Activated CD4-positive, alpha-beta memory T cell treated with anti-CD3 and anti-CD28 coated beads for 36 hours (primary cell): ENCODE measurements at regions not wholly inside any gene's neighbourhood (a gene's known extent, or its start where the extent isn't known, plus 50 kb on each side); places are given as distances from the start of the nearest gene placed in this dataset.

Experiments used
- CTCF ChIA-PET: fragments of 350-600 bp; sonication (Branson Sonifier 250); formaldehyde crosslinking; loops from one replicate; lab custom pipeline; 2021; ENCODE audit warnings: antibody characterized with exemption, inconsistent platforms; lab: Charles Lee
- POLR2A ChIA-PET: fragments of 350-600 bp; sonication (Branson Sonifier 250); formaldehyde crosslinking; loops from one replicate; lab custom pipeline; 2021; ENCODE audit warnings: antibody characterized with exemption; lab: Charles Lee
- DNase-seq: peaks from one replicate; pipeline ENCODE4 v3.0.0-alpha.2; 2020
- H3K27ac Mint-ChIP-seq: one replicate; pipeline ENCODE4 v1.8.0; 2021; ENCODE audit warnings: mixed read lengths
- H3K27me3 Mint-ChIP-seq: one replicate; pipeline ENCODE4 v1.8.0; 2021; ENCODE audit warnings: mixed read lengths
- H3K36me3 Mint-ChIP-seq: one replicate; pipeline ENCODE4 v1.8.0; 2021; ENCODE audit warnings: mixed read lengths
- H3K4me1 Mint-ChIP-seq: one replicate; pipeline ENCODE4 v1.8.0; 2021; ENCODE audit warnings: low read depth, mixed read lengths
- H3K4me3 Mint-ChIP-seq: one replicate; pipeline ENCODE4 v1.8.0; 2021; ENCODE audit warnings: mild to moderate bottlenecking, mixed read lengths
- H3K9me3 Mint-ChIP-seq: one replicate; pipeline ENCODE4 v1.8.0; 2021; ENCODE audit warnings: mixed read lengths
- intact Hi-C: fragments of 100-400 bp; cut with micrococcal nuclease; formaldehyde crosslinking; loops from one replicate; pipeline ENCODE4 v1.15.1; 2023

DNA sequence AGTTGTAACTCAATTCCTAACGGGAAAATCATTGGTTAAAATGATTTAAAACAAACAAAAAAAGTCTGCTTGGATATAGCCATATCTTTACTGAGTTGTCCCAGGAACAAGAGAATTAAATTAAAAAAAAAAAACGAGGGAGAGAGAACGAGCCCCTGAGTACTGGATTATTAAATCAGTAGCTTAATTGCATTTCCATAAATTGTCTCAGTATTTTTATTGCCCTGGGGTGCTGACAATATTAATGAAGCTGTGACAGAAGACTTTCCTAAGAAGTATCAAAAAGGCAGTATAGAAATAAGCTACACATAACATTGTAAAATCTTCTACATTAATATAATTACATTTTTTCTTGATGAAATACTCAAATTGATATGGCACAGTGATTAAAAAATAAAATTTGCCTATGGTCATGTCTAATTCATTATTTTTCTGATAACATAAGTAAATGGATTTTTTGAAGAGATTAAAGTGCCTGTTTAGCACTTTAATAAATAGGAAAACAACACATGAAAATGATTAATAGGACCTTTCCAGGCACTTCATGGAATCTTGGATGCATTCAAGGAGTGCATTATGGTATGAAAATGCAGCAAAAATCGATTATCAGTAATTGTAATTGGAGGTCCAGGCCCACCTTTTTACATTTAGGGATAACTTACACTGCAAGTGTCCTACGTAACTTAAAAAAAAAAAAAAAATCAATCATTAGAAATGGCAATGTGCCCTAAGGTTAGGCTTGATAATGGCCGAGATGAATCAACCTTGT is 2233.4 kb downstream of the ARAP2 start:
- Mint-ChIP-seq H3K9me3 (peaks cover 2% of the 10 kb centered on the region), H3K27ac (no peak overlapping the region), H3K4me1 (no peaks in the 10 kb centered on the region), H3K27me3 (no peaks in the 10 kb centered on the region), H3K36me3 (no peaks in the 10 kb centered on the region), H3K4me3 (no peak overlapping the region)
- ChIA-PET POLR2A (no interaction called here), CTCF (no interaction called here)
- intact Hi-C loops = no loop called here
- DNase-seq = no peak

DNA sequence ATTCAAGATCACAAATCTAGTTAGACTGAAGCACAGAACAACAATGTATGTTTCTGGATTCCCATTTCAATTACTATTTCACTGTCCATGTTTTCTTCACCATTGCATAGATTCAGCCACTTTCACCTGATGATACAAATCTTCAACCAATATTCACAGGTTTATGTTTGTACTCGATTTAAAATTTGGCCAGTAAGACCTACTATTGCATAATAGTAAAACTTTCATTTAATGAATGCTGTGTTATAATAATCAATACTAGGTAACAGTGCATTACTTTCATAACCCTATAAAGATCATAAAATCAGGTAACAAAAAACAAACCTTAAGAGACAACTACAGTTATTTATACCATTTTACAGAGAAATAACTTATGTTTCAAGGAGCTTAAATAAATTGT is 2209.1 kb downstream of the ARAP2 start:
- H3K36me3 Mint-ChIP-seq = no peaks in the 10 kb centered on the region
- ChIA-PET CTCF (no interaction called here), POLR2A (no interaction called here)
- H3K27ac Mint-ChIP-seq = no peak overlapping the region
- intact Hi-C loops = no loop called here
- no peaks in the 10 kb centered on the region for H3K27me3 Mint-ChIP-seq
- H3K4me3 Mint-ChIP-seq = no peak overlapping the region
- peaks cover 7% of the 10 kb centered on the region for H3K9me3 Mint-ChIP-seq
- DNase-seq = no peak
- no peaks in the 10 kb centered on the region for H3K4me1 Mint-ChIP-seq

DNA sequence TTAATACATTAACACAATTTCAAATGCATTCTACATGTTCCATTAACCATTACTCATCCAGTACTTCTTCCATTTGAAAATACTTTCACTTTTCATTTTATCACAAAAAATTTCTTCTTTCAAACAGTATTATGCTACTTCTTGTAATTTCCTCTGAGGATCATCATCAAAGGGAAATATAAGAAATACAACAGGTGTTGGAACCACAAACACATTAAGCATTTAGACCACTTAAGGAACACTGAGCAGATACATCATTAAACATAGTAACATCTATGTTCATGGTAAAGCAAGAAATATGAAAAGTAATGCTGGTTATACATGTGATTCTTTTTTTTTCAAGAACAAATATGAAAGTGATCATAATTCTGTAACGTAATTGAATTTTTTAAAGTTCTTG is 2207.0 kb downstream of the ARAP2 start:
- Mint-ChIP-seq H3K9me3 (peaks cover 7% of the 10 kb centered on the region), H3K36me3 (no peaks in the 10 kb centered on the region), H3K27ac (no peak overlapping the region), H3K4me3 (no peak overlapping the region), H3K27me3 (no peaks in the 10 kb centered on the region), H3K4me1 (no peaks in the 10 kb centered on the region)
- ChIA-PET POLR2A (no interaction called here), CTCF (no interaction called here)
- intact Hi-C loops = no loop called here
- no peak for DNase-seq

GRCh38 chr4:34039766-34040165 is 2204.5 kb downstream of the ARAP2 start:
- Mint-ChIP-seq H3K27ac (no peak overlapping the region), H3K4me3 (no peak overlapping the region), H3K27me3 (no peaks in the 10 kb centered on the region), H3K36me3 (no peaks in the 10 kb centered on the region), H3K9me3 (peaks cover 5% of the 10 kb centered on the region), H3K4me1 (no peaks in the 10 kb centered on the region)
- intact Hi-C loops = no loop called here
- POLR2A ChIA-PET = no interaction called here
- CTCF ChIA-PET = no interaction called here
- DNase-seq = no peak

GRCh38 chr4:34043131-34043530 is 2201.2 kb downstream of the ARAP2 start:
- H3K27me3 Mint-ChIP-seq = no peaks in the 10 kb centered on the region
- ChIA-PET POLR2A (no interaction called here), CTCF (no interaction called here)
- peaks cover 5% of the 10 kb centered on the region for H3K9me3 Mint-ChIP-seq
- DNase-seq = no peak
- intact Hi-C loops = no loop called here
- H3K4me1 Mint-ChIP-seq = no peaks in the 10 kb centered on the region
- H3K4me3 Mint-ChIP-seq = no peak overlapping the region
- no peaks in the 10 kb centered on the region for H3K36me3 Mint-ChIP-seq
- no peak overlapping the region for H3K27ac Mint-ChIP-seq

DNA sequence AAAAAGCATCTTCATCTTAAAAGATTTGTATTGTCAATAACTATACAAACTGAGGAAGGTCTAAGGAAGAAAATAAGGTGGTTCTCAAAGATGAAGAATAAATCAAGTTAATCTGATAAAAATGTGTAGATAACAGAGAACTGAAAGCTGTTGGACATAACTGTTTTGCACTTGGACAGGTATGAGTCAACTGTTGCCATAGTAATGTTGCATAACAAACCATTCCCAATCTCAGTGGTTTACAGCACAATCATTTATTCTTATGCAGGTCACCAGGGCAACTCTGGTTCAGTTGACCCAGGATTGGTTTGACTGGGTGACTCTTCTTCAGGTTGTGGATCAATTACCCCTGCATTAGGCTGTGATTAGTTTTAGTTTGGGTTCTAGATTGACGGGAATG is 2197.7 kb downstream of the ARAP2 start:
- H3K27ac Mint-ChIP-seq = no peak overlapping the region
- H3K36me3 Mint-ChIP-seq = no peaks in the 10 kb centered on the region
- ChIA-PET POLR2A (no interaction called here), CTCF (no interaction called here)
- H3K4me3 Mint-ChIP-seq = no peak overlapping the region
- intact Hi-C loops = no loop called here
- no peaks in the 10 kb centered on the region for H3K4me1 Mint-ChIP-seq
- H3K27me3 Mint-ChIP-seq = no peaks in the 10 kb centered on the region
- no peak for DNase-seq
- H3K9me3 Mint-ChIP-seq = peaks cover 2% of the 10 kb centered on the region

DNA sequence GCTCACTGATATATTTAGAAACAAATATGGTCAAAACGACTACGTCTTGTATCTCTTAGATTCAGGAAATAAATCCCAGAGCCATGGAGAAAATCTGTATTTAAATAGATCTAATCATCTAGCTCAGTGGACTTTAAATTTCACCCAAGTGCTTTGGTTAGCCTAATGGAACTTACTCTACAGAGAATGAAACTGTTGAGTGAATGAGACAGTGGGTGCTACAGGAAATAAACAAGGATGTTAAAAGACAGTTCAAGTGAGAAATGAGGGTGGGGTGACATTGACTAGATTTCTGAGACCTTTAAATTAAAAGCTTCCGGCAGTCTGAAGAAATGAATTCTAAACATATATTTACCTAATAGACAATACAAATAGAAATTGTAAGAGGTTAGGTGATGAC is 2197.0 kb downstream of the ARAP2 start:
- H3K36me3 Mint-ChIP-seq = no peaks in the 10 kb centered on the region
- H3K27me3 Mint-ChIP-seq = no peaks in the 10 kb centered on the region
- intact Hi-C loops = no loop called here
- no peaks in the 10 kb centered on the region for H3K4me1 Mint-ChIP-seq
- no peaks in the 10 kb centered on the region for H3K9me3 Mint-ChIP-seq
- no peak for DNase-seq
- ChIA-PET POLR2A (no interaction called here), CTCF (no interaction called here)
- no peak overlapping the region for H3K4me3 Mint-ChIP-seq
- no peak overlapping the region for H3K27ac Mint-ChIP-seq

DNA sequence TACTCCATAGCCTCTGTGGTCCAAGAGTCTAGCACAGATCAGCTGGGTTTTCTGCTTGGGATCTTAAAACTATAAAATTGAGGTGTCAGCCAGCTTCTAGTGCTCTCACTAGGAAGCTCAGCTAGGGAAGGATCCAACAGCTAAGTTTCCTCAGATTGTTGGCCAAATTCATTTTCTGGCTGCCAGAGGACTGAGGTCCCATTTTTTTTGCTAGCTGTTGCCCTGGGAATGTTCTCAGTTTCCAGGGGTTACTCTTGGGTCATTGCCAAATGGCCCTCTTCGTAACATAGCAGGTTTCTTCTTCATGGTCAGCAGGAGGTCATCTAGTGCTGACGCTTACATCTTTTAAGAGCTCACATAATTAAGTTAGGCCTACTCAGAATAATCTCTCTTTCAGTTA is 2178.2 kb downstream of the ARAP2 start:
- ChIA-PET CTCF (no interaction called here), POLR2A (no interaction called here)
- intact Hi-C loops = no loop called here
- H3K36me3 Mint-ChIP-seq = no peaks in the 10 kb centered on the region
- H3K9me3 Mint-ChIP-seq = peaks cover 8% of the 10 kb centered on the region
- no peaks in the 10 kb centered on the region for H3K4me1 Mint-ChIP-seq
- DNase-seq = no peak
- no peaks in the 10 kb centered on the region for H3K27me3 Mint-ChIP-seq
- H3K27ac Mint-ChIP-seq = no peak overlapping the region
- no peak overlapping the region for H3K4me3 Mint-ChIP-seq

GRCh38 chr4:34091451-34091850 is 2152.9 kb downstream of the ARAP2 start:
- Mint-ChIP-seq H3K4me1 (no peaks in the 10 kb centered on the region), H3K36me3 (no peaks in the 10 kb centered on the region), H3K9me3 (peaks cover 3% of the 10 kb centered on the region), H3K4me3 (no peak overlapping the region), H3K27me3 (no peaks in the 10 kb centered on the region), H3K27ac (no peak overlapping the region)
- DNase-seq = no peak
- POLR2A ChIA-PET = no interaction called here
- CTCF ChIA-PET = no interaction called here
- intact Hi-C loops = no loop called here

GRCh38 chr4:34094114-34094513 is 2150.2 kb downstream of the ARAP2 start:
- no peaks in the 10 kb centered on the region for H3K36me3 Mint-ChIP-seq
- intact Hi-C loops = no loop called here
- CTCF ChIA-PET = no interaction called here
- H3K9me3 Mint-ChIP-seq = peaks cover 14% of the 10 kb centered on the region
- no peak for DNase-seq
- H3K27ac Mint-ChIP-seq = no peak overlapping the region
- POLR2A ChIA-PET = no interaction called here
- H3K27me3 Mint-ChIP-seq = no peaks in the 10 kb centered on the region
- no peak overlapping the region for H3K4me3 Mint-ChIP-seq
- H3K4me1 Mint-ChIP-seq = no peaks in the 10 kb centered on the region

GRCh38 chr4:34105311-34105710 is 2139.0 kb downstream of the ARAP2 start:
- no peak for DNase-seq
- intact Hi-C loops = no loop called here
- Mint-ChIP-seq H3K27ac (no peak overlapping the region), H3K36me3 (no peaks in the 10 kb centered on the region), H3K4me3 (no peak overlapping the region), H3K9me3 (peaks cover 3% of the 10 kb centered on the region), H3K4me1 (no peaks in the 10 kb centered on the region), H3K27me3 (no peaks in the 10 kb centered on the region)
- ChIA-PET POLR2A (no interaction called here), CTCF (no interaction called here)

DNA sequence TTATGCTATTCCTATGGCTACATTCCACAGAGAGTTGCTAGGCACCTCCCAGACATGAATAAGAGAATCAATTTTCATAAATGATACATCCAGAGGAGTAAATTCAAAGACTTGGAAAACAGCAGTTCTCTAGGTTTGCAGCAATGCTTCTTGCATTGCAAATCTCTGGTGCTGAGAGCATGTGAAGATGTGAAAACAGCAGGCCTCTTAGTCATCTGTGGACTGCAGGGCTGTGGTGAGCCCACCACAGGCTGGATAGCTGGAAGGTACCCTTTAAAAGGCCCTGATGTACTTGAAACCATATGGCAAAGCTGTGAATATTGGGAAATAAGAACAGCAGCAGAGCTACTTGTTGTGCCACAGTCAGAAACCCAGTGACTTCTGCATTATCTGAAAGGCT is 2135.9 kb downstream of the ARAP2 start:
- Mint-ChIP-seq H3K4me1 (no peaks in the 10 kb centered on the region), H3K27me3 (no peaks in the 10 kb centered on the region), H3K4me3 (no peak overlapping the region), H3K9me3 (peaks cover 3% of the 10 kb centered on the region), H3K27ac (no peak overlapping the region), H3K36me3 (no peaks in the 10 kb centered on the region)
- POLR2A ChIA-PET = no interaction called here
- CTCF ChIA-PET = no interaction called here
- no peak for DNase-seq
- intact Hi-C loops = no loop called here

- DNase-seq = no peak
- intact Hi-C loops = no loop called here
- no peaks in the 10 kb centered on the region for H3K36me3 Mint-ChIP-seq
- H3K27me3 Mint-ChIP-seq = no peaks in the 10 kb centered on the region
- H3K4me3 Mint-ChIP-seq = no peak overlapping the region
- H3K4me1 Mint-ChIP-seq = no peaks in the 10 kb centered on the region
- H3K9me3 Mint-ChIP-seq = peaks cover 5% of the 10 kb centered on the region
- no peak overlapping the region for H3K27ac Mint-ChIP-seq
- ChIA-PET CTCF (no interaction called here), POLR2A (no interaction called here)
These were observed 2131.7 kb downstream of the ARAP2 start for GRCh38 chr4:34112573-34112972.
